HL-60 (cell line): ENCODE measurements at regions not wholly inside any gene's neighbourhood (a gene's known extent, or its start where the extent isn't known, plus 50 kb on each side); places are given as distances from the start of the nearest gene placed in this dataset.

Experiments
- DNase-seq, 2 experiments: peaks; one replicate each; pipeline ENCODE4 v3.0.0-alpha.2; 2010 to 2020; ENCODE audit warnings: low read depth in 1 of 2, low spot score in 1 of 2
- H3K27ac ChIP-seq: fragments of 250-450 bp; sonication (Bioruptor Pico); replicated peaks from 2 replicates; pipeline ENCODE4 v1.5.1; 2020; ENCODE audit warnings: mild to moderate bottlenecking, moderate library complexity
- H3K27me3 ChIP-seq: fragments of 250-450 bp; sonication (Bioruptor Pico); 2 replicates; pipeline ENCODE4 v1.5.1; 2021; ENCODE audit warnings: mild to moderate bottlenecking, moderate library complexity; ENCODE audit not compliant: insufficient read depth, poor library complexity, severe bottlenecking
- H3K4me3 ChIP-seq: replicated peaks from 2 replicates; pipeline ENCODE4 v1.5.1; 2011; ENCODE audit warnings: mild to moderate bottlenecking, control low read depth, low read length; ENCODE audit not compliant: insufficient read depth
- GABPA ChIP-seq: IDR thresholded peaks from 2 replicates; pipeline ENCODE4 v1.6.1; 2012; ENCODE audit warnings: low read depth
- POLR2AphosphoS5 ChIP-seq: IDR thresholded peaks from 2 replicates; pipeline ENCODE4 v1.6.1; 2012; ENCODE audit warnings: low read depth
- REST ChIP-seq: IDR thresholded peaks from 2 replicates; pipeline ENCODE4 v1.6.1; 2012; ENCODE audit warnings: low read depth; ENCODE audit not compliant: insufficient replicate concordance
- SPI1 ChIP-seq: IDR thresholded peaks from 2 replicates; pipeline ENCODE4 v1.6.1; 2012; ENCODE audit warnings: low read depth, mild to moderate bottlenecking, borderline replicate concordance
- TF ChIP-seq, protein P1 (sequence below): IDR thresholded peaks from one replicate; pipeline ENCODE4 v1.5.1; 2011; ENCODE audit warnings: low read length, control low read depth, inconsistent platforms; ENCODE audit not compliant: insufficient read depth

DNA sequence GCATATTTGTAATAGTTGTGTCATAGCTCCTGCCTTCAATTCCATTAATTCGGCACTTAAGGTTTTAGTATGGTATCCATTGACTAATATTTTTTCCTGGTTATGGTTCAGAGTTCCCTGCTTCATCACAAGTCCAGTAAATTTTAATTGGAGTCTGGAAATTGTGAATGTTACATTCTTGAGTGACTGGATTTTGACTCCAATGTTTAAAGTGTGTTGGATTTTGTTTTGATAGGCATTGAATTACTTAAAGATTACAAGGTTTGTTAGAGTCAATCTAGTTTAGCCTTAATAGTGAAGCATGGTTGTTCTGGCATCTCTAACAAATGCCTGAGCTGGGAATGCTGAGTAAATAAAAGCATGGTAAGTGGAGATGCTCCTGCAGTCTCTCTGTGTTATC, 326.6 kb upstream of the IGFBP3 start:
- H3K27ac ChIP-seq: no peak overlapping the region
- no peak for DNase-seq
- H3K4me3 ChIP-seq: no peak overlapping the region
- H3K27me3 ChIP-seq: no peaks in the 10 kb centered on the region
- no peak for TF ChIP-seq REST
- TF ChIP-seq GABPA: no peak
- TF ChIP-seq, protein P1, sequence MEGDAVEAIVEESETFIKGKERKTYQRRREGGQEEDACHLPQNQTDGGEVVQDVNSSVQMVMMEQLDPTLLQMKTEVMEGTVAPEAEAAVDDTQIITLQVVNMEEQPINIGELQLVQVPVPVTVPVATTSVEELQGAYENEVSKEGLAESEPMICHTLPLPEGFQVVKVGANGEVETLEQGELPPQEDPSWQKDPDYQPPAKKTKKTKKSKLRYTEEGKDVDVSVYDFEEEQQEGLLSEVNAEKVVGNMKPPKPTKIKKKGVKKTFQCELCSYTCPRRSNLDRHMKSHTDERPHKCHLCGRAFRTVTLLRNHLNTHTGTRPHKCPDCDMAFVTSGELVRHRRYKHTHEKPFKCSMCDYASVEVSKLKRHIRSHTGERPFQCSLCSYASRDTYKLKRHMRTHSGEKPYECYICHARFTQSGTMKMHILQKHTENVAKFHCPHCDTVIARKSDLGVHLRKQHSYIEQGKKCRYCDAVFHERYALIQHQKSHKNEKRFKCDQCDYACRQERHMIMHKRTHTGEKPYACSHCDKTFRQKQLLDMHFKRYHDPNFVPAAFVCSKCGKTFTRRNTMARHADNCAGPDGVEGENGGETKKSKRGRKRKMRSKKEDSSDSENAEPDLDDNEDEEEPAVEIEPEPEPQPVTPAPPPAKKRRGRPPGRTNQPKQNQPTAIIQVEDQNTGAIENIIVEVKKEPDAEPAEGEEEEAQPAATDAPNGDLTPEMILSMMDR: no peak
- TF ChIP-seq POLR2AphosphoS5: no peak
- TF ChIP-seq SPI1: no peak

DNA sequence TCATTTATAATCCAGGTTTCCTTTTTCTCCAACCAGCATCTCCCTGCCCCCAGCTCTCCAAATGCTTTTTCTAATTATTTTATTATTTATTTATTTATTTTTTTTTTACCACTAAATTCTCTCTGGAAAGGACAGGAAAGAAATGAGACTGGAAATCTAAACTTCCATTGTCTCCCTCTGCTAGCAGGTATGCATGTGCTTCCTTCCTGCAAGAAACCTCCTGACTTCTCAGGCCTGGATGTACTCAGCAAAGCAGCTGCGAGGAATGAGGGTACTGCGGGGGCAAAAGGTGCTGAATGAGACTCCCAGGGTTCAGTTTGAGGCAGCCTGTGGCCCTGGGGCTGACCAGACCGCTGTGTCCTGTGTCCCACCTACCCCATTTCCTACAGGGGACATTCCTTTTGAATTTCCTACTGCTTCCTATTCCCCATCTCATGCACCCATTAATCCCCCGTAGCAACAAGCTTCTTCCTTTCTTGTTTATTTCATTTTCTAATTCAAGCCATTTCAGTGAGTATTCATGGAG, 324.6 kb upstream of the IGFBP3 start:
- no peak overlapping the region for H3K27ac ChIP-seq
- no peak overlapping the region for H3K4me3 ChIP-seq
- no peak for DNase-seq
- H3K27me3 ChIP-seq: no peaks in the 10 kb centered on the region
- TF ChIP-seq, protein P1: no peak
- no peak for TF ChIP-seq SPI1

GRCh38 chr7:46244757-46245156, 323.7 kb upstream of the IGFBP3 start:
- TF ChIP-seq GABPA: no peak
- no peak for TF ChIP-seq SPI1
- TF ChIP-seq POLR2AphosphoS5: no peak
- TF ChIP-seq REST: no peak
- TF ChIP-seq, protein P1: no peak
- Histone ChIP-seq H3K27me3 (no peaks in the 10 kb centered on the region), H3K4me3 (no peak overlapping the region), H3K27ac (no peak overlapping the region)
- no peak for DNase-seq

DNA sequence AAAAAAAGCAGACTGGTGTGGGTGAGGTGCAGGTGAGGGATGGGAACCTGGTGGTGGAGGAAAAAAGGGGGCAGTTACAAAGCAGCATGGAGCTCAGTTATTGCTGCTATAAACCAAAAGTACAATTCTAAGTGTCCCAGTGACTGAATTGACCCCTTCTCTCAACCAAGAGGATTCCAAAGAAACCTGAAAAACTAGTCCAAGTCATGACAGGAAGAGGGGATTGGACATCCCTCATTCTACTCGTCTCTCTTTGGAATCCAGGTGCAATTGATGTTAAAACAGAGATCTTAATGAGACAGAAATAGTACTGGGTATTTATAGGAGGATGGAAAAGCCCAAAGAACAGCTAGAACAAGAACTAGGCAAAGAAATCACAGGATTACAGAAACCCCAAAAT, 322.3 kb upstream of the IGFBP3 start:
- no peaks in the 10 kb centered on the region for H3K27me3 ChIP-seq
- no peak for DNase-seq
- H3K4me3 ChIP-seq: no peak overlapping the region
- no peak for TF ChIP-seq POLR2AphosphoS5
- TF ChIP-seq, protein P1: no peak
- no peak overlapping the region for H3K27ac ChIP-seq
